GM18517 (cell line): ENCODE measurements at regions not wholly inside any gene's neighbourhood (a gene's known extent, or its start where the extent isn't known, plus 50 kb on each side); places are given as distances from the start of the nearest gene placed in this dataset.
"Not testable (repeated sequence)": the region's sequence is repeated elsewhere in the genome, so short reads cannot be mapped to it uniquely, and the experiment has no call there.

ENCODE experiments used
- ATAC-seq: cut with Tn5 transposase; IDR thresholded peaks from one replicate; pipeline ENCODE4 v1.9.1; 2021; ENCODE audit warnings: mild to moderate bottlenecking, moderate library complexity; ENCODE audit not compliant: unreplicated experiment

DNA sequence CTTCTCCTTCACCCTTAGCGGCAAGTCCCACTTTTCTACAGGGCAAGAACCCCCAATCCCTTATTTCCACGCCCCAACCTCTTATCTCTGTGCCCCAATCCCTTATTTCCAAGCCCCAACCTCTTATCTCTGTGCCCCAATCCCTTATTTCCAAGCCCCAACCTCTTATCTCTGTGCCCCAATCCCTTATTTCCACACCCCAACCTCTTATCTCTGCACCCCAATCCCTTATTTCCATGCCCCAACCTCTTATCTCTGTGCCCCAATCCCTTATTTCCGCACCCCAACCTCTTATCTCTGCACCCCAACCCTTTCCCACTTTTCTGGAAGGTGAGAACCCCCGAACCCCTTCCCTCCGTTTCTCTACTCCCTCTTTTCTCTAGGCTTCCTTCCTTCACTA lies 116.1 kb upstream of the GJE1 start:
- ATAC-seq, result not testable (repeated sequence)

GRCh38 chr6:142015463-142015862 lies 117.3 kb upstream of the GJE1 start:
- ATAC-seq, result not testable (repeated sequence)

GRCh38 chr6:142015011-142015410 lies 117.7 kb upstream of the GJE1 start:
- no peak for ATAC-seq

GRCh38 chr6:142014515-142014914 lies 118.2 kb upstream of the GJE1 start:
- ATAC-seq, result no peak

- ATAC-seq, result no peak
Measured at GRCh38 chr6:142013875-142014495, 118.7 kb upstream of the GJE1 start.

DNA sequence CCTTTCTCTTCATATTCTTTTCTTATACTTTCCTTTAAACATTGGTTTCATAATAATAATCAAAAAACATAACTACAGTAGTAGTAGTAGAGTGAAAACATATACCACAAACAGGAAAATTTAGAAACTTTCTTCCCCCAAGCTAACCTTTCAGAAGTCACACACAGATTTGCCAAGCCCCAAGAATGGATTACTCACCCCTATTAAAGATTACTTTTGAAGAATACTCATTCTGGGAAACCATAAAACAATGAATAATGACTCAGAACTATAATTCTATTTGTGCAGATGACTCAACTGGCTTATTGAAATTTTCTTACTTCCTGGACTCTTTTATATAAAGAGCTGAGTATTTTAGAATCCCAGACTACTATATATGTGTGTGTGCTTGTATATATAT lies 119.4 kb upstream of the GJE1 start:
- peak; percentile 92 for ATAC-seq

DNA sequence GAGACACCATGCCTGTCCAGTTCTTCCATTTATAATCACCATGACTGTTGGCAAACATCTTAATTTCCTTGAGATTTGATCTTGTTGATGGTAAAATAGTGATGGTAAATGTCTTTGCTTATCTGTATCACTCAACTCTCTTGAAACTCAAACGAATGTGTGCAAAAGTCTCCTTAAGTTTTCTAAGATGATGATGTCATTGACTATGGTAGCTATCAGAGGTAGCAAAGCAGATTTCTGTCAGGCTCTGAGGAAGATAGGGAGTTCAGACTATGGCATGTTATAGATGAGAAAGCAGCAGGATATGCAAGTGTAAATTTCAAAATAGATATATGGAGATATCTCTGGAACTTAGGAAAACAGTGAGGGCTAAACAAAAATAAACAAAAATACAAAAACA lies 121.0 kb upstream of the GJE1 start:
- ATAC-seq, result no peak

DNA sequence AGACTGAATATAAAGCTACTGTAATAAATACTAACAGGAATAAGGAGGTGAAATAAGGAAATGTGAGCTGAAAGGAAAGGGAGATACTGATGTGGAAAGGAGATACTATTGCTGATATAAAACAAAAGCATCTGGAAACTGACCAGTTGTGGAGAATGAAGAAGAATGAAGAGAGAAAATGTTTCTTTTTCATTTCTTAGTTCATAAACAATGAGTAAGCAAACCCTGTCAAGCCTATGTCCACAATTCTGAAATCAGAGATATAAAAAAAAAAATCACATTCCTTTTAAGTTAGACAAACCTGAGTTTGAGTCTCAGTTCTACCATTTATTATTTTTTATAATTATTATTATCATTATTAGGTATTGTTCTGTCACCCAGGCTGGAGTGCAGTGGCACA lies 121.6 kb upstream of the GJE1 start:
- ATAC-seq, result no peak

- no peak for ATAC-seq
Measured at GRCh38 chr6:142009647-142010046, 123.1 kb upstream of the GJE1 start.

- ATAC-seq, result no peak
Measured at GRCh38 chr6:142008781-142009180, 123.9 kb upstream of the GJE1 start.

- ATAC-seq, result no peak
Measured at GRCh38 chr6:142008016-142008735, 124.5 kb upstream of the GJE1 start.

DNA sequence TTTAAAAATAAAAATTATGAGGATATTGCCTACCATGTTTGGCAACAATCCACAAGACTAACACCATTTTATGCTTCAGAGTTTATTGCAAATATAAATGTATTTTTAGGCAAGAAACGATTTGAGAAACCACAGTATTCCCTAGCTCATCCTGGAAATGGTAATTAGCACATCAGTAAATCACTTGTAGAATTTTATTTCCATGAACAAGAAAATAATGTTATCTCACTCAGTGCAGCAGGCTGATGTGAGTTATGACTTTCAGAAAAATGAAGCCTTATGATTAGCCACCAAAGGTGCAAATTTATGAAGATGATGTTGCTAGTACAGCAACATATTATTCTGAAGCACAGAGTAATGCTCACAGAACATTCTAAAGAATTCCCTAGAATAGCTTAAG lies 127.7 kb upstream of the GJE1 start:
- no peak for ATAC-seq

GRCh38 chr6:142002825-142003405 lies 129.8 kb upstream of the GJE1 start:
- ATAC-seq, result no peak

DNA sequence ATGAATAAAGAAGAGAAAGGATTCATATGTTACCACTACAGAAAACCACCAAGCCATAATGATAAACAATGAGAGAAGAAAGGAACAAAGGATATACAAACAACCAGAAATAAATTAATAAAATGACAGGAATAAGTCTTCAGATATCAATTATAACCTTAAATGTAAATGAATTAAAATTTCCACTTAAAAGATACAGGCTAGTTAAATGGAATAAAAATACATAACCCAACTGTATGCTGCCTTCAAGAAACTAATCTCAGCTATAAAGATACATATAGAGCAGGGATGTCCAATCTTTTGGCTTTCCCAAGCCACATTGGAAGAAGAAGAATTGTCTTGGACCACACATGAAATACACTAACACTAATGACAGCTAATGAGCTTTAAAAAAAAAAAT lies 135.9 kb upstream of the GJE1 start:
- no peak for ATAC-seq

DNA sequence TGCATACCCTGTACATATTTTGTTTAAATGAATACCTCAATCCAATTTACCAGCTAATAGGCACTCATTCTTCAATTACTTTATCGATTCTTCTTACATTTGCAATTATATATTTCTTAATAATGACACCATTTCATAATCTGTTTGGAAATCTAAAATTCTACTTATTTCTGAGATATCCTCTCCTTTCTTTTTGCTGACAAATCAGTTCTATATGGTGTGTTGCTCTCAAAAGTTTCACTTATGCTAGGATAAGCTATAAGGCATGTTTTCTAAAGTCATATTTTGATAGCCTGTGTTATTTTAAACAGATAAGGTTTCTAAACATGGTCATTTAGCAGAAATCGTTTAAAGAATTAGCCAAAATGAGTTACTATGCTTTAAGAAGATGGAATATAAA lies 140.6 kb upstream of the GJE1 start:
- no peak for ATAC-seq

DNA sequence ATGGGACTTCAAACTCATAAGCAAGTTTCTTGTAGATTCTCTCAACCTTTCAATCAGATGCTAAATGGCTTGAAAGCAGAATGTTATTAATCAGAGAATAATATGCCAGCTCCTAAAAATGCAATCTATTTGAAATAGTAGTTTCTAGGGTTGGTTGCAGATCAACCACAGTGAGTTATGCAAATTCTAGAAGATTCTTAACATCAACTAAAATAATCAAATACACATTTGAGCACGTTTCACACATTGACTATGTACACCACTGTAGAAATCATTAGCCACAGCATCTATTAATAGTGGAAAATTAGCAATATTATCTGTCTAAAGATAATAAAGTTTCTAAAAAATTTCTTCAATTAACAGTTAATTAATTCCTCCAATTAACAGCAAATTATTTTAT lies 141.9 kb upstream of the GJE1 start:
- ATAC-seq, result no peak

- ATAC-seq, result no peak
Measured at GRCh38 chr6:141989706-141989959, 143.1 kb upstream of the GJE1 start.

- peak; percentile 84 for ATAC-seq
Measured at GRCh38 chr6:141988954-141989705, 143.6 kb upstream of the GJE1 start.

- ATAC-seq, result no peak
Measured at GRCh38 chr6:141988327-141988726, 144.4 kb upstream of the GJE1 start.

- ATAC-seq, result no peak
Measured at GRCh38 chr6:141986457-141986856, 146.3 kb upstream of the GJE1 start.

DNA sequence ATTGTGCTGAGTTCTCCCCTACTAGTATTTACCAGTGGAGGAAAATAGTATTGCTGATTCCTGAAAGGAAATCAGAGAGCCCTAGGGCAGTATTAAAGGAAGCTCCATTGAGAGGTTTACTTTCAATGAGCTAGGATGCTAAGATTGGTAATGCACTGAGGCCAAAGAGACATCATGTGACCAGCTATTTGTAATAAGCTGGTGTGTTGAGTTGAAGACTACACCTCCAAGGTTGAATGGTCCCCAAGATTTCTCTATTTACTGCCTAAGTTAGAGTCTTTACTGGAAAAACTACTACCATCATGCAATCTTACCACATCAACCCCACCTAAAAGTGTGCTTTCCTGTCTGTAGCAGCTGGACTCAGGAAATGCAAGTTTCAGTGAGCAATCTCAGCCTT lies 151.5 kb upstream of the GJE1 start:
- ATAC-seq, result no peak

DNA sequence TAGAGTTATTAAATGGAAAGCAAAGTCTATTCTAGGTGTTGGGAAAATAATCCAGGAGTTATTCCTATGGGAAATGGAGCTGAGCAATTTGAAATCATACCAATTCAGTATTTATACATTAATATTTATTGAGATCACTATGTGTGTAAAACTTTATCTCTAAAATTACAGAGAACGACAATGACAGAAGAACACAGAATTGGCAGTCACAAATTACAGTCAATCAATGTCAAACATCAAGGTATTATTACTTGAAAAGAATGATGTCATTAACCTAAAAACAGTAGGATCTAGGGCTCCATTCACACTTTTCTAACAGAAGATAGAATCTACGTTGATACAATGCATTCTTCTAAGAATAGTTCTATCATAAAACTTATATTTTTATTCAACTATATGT lies 154.9 kb upstream of the GJE1 start:
- ATAC-seq, result no peak
